AG04450 (cell line): ENCODE measurements at regions not wholly inside any gene's neighbourhood (a gene's known extent, or its start where the extent isn't known, plus 50 kb on each side); places are given as distances from the start of the nearest gene placed in this dataset.

Experiments used
- CTCF ChIA-PET: fragments of 300-600, 350-600 bp; formaldehyde crosslinking; extraction: SDS; loops from one replicate; lab custom pipeline; 2022; ENCODE audit warnings: antibody characterized with exemption, inconsistent platforms; lab: Charles Lee
- POLR2A ChIA-PET: fragments of 350-600 bp; formaldehyde crosslinking; extraction: SDS; loops from one replicate; lab custom pipeline; 2021; ENCODE audit warnings: antibody characterized with exemption, inconsistent platforms; lab: Yijun Ruan, JAX
- DNase-seq: peaks from one replicate; pipeline ENCODE4 v3.0.0-alpha.2; 2011; ENCODE audit warnings: low read depth, low spot score
- H3K27ac ChIP-seq: one replicate; pipeline ENCODE4 v1.5.1; 2012; ENCODE audit warnings: low read depth, low read length, control low read depth
- H3K27me3 ChIP-seq: one replicate; pipeline ENCODE4 v1.6.0; 2012; ENCODE audit warnings: low read length; ENCODE audit not compliant: control insufficient read depth, insufficient read depth
- H3K4me3 ChIP-seq: 2 replicates; pipeline ENCODE4 v1.5.1; 2011; ENCODE audit warnings: mild to moderate bottlenecking, low read depth, low read length, control low read depth
- H3K9me3 ChIP-seq: 2 replicates; pipeline ENCODE4 v1.5.1; 2012; ENCODE audit warnings: low read length; ENCODE audit not compliant: control insufficient read depth, insufficient read depth
- CTCF ChIP-seq: IDR thresholded peaks from 2 replicates; pipeline ENCODE4 v1.5.1; 2011; ENCODE audit warnings: low read depth, low read length, control low read depth, inconsistent platforms

- Histone ChIP-seq H3K27ac (no peak overlapping the region), H3K27me3 (no peaks in the 10 kb centered on the region), H3K4me3 (no peak overlapping the region), H3K9me3 (peaks cover 48% of the 10 kb centered on the region)
- TF ChIP-seq CTCF, result no peak
- DNase-seq, result no peak
- ChIA-PET POLR2A (no interaction called here), CTCF (no interaction called here)
Observed at GRCh38 chr7:155925682-155926081, 113.4 kb upstream of the SHH start.

- Histone ChIP-seq H3K9me3 (peaks cover 63% of the 10 kb centered on the region), H3K4me3 (no peak overlapping the region), H3K27ac (no peak overlapping the region), H3K27me3 (no peaks in the 10 kb centered on the region)
- ChIA-PET POLR2A (no interaction called here), CTCF (no interaction called here)
- DNase-seq, result no peak
- TF ChIP-seq CTCF, result no peak
Observed at GRCh38 chr7:155922067-155922816, 110.0 kb upstream of the SHH start.

- DNase-seq, result no peak
- Histone ChIP-seq H3K9me3 (peaks cover 58% of the 10 kb centered on the region), H3K27ac (no peak overlapping the region), H3K4me3 (no peak overlapping the region), H3K27me3 (no peaks in the 10 kb centered on the region)
- no peak for TF ChIP-seq CTCF
- CTCF ChIA-PET, result no interaction called here
- POLR2A ChIA-PET, result no interaction called here
Observed at GRCh38 chr7:155921804-155922066, 109.5 kb upstream of the SHH start.

- DNase-seq, result no peak
- no peak overlapping the region for H3K27ac ChIP-seq
- peaks cover 55% of the 10 kb centered on the region for H3K9me3 ChIP-seq
- no peaks in the 10 kb centered on the region for H3K27me3 ChIP-seq
- H3K4me3 ChIP-seq, result no peak overlapping the region
- CTCF ChIA-PET, result no interaction called here
- TF ChIP-seq CTCF, result no peak
- POLR2A ChIA-PET, result no interaction called here
Observed at GRCh38 chr7:155921086-155921803, 109.0 kb upstream of the SHH start.

- H3K27ac ChIP-seq, result no peak overlapping the region
- no peaks in the 10 kb centered on the region for H3K27me3 ChIP-seq
- ChIA-PET CTCF (no interaction called here), POLR2A (no interaction called here)
- no peak overlapping the region for H3K4me3 ChIP-seq
- H3K9me3 ChIP-seq, result peaks cover 54% of the 10 kb centered on the region
- no peak for DNase-seq
- TF ChIP-seq CTCF, result no peak
Observed at GRCh38 chr7:155920068-155920461, 107.8 kb upstream of the SHH start.
